Fibroblast of skin of left quadriceps (primary cell): ENCODE measurements at regions not wholly inside any gene's neighbourhood (a gene's known extent, or its start where the extent isn't known, plus 50 kb on each side); places are given as distances from the start of the nearest gene placed in this dataset.
"Not testable (repeated sequence)": the region's sequence is repeated elsewhere in the genome, so short reads cannot be mapped to it uniquely, and the experiment has no call there.

Source experiments
- DNase-seq, 2 experiments: peaks; one replicate each; pipeline ENCODE4 v3.0.0-alpha.2; 2013; ENCODE audit warnings: low read depth in 2 of 2

DNA sequence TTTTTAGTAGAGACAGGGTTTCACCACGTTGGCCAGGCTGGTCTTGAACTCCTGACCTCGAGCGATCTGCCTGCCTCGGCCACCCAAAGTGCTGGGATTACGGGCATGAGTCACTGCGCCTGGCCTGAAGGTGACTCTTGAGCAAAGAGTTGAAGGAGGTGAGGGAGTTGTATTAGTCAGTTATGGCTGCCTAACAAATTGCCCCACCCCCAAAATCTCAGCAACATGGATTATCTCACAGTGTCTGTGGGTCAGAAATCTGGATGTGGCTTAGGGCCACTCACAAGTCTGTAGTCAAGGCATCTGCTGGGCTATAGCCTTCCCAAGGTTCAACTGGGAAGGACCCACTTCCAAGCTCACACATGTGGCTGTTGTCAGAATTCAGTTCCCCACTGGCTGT is 52.8 kb upstream of the ADGRE5 start:
- DNase-seq = no peak

GRCh38 chr19:14327061-14327460 is 54.2 kb upstream of the ADGRE5 start:
- DNase-seq = not testable (repeated sequence)

DNA sequence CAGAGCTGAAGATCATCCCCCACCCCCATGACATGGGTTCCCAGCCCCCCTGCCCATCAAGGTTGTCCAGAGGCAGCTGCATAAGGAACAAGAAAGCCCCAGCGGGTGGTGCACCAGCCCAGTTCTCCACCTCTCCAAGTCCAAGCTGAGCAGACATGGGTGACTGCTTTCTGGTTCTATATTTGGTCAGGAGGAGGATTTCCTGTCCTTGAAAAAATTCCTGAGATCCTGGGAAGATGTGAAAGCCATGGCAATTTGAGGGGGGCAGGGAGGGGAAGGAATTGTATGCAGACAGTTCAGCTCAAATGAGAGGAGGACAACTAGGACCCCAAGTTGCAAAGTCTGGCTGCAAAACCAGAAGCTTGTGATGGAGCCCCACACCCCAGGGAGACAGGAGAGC is 55.4 kb upstream of the ADGRE5 start:
- no peak for DNase-seq

DNA sequence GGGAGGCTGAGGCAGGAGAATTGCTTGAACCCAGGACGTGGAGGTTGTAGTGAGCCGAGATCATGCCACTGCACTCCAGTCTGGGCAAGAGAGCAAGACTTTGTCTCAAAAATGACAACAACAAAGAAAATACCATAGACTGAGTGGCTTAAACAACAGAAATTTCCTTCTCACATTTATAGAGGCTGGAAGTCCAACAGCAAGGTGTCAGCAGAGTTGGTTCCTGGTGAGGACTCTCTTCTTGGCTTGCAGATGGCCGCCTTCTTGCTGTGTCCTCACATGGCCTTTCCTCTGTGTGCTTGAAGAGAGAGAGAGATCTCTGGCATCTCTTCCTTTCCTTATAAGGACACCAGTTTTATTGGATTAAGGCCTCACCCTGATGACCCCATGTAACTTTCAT is 56.1 kb upstream of the ADGRE5 start:
- no peak for DNase-seq

DNA sequence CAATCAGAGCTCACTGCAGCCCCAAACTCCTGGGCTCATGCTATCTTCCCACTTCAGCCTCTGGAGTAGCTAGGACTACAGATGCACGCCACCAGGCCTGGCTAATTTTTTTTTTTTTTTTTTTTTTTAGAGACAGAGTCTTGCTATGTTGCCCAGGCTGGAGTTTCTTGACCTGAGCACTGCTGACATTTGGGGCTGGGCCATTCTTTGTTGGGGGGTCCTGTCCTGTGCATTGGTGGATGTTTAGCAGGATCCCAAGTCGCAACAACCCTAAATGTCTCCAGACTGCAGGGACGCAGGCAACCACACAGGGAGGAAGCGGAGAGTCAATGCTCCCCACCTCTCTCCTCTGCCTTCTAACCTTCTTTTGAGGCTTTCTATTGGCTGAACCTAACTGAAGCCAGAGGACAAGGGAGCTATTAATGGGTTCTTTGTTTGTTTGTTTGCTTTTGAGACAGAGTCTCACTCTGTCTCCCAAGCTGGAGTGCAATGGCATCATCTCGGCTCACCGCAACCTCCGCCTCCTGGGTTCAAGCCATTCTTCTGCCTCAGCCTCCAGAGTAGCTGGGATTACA is 58.3 kb upstream of the ADGRE5 start:
- no peak for DNase-seq

- no peak for DNase-seq
Measured at GRCh38 chr19:14320253-14320652, 61.0 kb upstream of the ADGRE5 start.

- not testable (repeated sequence) for DNase-seq
Measured at GRCh38 chr19:14319720-14320119, 61.5 kb upstream of the ADGRE5 start.

- DNase-seq = no peak
Measured at GRCh38 chr19:14318873-14319272, 62.4 kb upstream of the ADGRE5 start.

DNA sequence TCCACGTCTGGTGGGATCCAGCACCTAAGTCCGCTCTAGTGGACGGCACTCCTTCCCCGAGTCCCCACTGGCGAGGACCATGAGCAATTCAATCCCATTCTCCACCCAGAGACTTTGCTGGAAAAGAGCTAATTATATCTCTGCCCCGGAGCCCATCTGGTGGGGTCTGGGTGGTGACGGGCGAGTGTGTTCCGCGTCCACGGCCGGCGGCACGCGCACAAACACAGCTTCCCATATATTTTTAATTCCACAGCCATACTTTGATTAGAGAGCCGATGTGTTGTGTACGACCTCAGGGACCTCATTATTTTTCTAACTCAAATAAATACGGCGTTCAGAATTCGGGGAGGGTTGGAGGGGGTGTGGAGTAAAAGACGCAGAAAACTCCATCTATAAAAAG is 64.1 kb upstream of the ADGRE5 start:
- DNase-seq = no peak

DNA sequence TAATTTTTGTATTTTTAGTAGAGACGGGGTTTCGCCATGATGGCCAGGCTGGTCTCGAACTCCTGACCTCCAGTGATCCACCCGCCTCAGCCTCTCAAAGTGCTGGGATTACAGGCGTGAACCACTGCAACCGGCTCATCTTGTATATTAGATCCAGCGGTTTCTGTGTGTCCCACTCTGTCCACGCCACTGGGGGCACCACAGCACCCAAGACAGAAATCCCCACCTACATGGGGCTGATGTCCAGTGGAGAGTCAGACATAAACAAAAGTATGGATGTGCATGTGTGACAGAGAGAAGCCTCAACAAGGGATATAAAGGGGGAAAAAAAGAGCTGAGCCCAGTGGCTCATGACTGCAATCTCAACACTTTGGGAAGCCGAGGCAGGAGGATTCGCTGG is 65.8 kb upstream of the ADGRE5 start:
- no peak for DNase-seq

DNA sequence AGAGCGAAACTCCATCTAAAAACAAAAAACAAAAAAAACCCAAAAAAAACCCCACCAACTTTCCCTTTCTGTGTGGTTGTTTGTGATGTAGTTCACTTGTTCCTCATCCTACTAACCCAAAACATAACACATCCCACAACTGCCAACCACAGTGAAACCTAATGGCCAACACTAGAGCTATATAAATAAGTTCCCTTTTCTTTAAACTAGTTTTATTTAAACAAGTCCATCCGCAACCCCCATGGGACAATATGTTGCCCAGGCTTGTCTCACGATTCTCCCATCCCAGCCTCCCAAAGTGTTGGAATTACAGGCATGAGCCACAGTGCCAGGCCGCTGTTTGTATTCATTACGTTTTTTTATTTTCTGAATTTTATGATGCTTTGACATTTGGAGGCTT is 71.2 kb upstream of the ADGRE5 start:
- no peak for DNase-seq

GRCh38 chr19:14305706-14306105 is 75.5 kb upstream of the ADGRE5 start:
- DNase-seq = no peak

GRCh38 chr19:14301150-14301549 is 80.1 kb upstream of the ADGRE5 start:
- DNase-seq = no peak

DNA sequence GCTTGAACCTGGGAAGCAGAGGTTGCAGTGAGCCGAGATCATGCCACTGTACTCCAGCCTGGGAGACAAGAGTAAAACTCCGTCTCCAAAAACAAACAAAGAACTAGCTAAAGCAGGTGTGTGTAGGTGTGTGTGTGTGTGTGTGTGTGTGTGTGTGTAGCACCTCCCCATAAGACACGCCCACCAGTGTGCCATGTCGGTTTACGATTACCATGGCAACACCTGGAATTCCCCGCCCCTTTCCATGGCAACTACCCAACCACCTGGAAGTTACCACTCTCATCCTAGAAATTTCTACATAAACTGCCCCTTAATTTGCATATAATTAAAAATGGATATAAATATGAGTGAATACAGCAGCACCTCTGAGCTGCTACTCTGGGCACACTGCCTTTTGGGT is 80.9 kb upstream of the ADGRE5 start:
- no peak for DNase-seq

DNA sequence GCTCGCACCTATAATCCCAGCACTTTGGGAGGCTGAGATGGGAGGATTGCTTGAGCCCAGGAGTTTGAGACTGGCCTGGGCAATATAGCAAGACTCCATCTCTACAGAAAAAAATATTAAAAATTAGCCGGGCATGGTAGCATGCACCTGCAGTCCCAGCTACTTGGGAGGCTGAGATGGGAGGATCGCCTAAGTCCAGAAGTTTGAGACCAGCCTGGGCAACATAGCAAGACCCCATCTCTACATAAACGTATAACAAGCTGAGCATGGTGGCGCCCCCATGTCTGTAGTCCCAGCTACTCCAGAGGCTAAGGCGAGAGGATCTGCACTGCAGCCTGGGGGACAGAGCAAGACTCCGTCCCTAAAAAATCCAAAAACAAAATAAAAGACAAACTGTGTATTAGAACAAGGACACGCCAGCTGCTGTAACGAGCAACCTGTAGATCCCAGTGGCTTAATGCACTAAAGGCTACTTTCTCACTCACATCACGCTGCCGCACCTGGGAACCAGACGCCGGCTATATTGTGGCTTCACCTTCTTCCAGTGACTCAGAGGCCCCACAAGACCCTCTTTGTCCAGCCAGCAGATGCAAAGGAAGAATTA is 81.9 kb upstream of the ADGRE5 start:
- DNase-seq = not testable (repeated sequence)

DNA sequence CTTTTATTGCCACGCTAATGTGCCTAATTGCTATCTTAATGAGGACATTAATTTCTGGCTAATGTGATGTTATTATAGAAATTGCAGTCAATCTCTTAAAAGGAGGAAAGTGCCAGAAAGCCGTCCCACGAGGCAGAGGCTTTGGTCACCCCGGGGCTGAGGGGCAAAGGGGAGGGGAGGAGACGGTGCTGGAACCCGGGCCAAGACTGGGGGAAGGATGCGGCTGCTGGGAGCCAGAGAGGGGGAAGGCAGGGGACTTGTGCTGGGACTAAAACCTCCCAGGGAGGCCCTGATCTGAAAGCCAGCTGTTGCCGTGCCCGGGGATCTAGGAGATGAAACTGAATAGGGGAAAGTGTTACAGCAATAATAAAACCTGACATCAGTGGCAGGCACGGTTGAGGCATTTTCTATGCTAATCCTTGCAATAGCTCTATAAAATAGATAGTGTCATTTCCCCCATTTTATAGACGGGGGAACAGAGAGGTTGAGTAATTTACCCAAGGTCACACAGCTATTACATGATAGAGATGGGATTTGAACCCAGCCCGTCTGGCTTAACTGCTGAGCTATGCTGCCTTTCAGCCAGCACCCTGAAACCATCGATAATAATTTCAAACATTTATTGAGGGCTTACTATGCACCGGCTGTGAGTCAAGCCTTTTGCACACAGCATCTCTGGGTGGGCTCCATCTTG is 83.2 kb upstream of the ADGRE5 start:
- DNase-seq = not testable (repeated sequence)

GRCh38 chr19:14294974-14295373 is 86.3 kb upstream of the ADGRE5 start:
- not testable (repeated sequence) for DNase-seq

DNA sequence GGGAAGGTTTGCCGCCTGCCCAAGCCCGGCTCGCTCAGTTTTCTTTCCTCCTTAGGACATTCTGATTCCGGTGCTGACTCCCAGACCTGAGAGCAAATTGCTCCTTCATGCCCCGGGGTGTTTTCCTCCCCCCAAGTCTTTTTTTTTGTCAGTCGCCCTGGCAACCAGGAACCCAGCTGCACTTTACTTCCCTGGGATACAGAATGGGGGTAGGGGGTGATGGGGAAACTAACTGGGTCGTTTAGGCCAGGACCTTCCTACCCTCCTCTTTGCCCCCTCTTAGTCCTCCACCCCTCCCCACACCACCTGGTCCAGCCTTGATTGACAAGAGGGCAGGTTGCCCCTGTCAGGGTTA is 87.5 kb upstream of the ADGRE5 start:
- DNase-seq = not testable (repeated sequence)

DNA sequence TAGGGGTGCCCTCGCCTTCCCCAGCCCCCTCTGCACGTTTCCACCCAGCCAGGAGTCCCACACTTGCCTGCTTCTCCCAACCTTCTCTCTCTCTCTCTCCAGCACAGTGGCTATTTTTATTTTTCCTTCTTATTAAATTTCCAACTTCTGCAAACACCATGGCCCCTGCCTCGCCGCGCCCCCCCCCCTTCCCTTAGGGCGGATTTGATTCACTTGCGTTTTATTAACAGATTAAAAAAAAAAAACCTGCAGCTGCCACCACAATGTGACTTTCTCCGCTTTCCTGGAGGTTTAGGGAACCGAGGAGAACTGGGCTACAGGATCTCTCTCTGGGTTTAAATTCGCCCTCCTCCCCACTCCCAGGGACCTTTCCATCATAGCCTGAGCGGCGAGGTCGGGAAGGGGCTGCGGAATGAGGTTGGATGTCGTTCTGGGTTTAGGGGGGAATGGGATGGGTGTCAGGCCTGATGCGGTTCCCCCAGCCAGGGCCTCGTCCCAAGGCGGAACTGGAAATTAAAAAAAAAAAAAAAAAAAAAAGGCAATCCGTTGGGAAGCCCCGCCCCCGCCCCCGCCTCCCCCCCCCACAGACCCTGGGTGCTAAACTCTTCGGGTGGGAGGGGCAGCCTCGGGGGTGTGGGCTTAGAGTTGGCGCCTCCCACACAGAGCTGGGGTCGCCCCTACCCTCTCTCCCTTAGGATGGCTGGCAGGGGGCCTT is 87.3 kb upstream of the ADGRL1 start:
- DNase-seq = not testable (repeated sequence)

DNA sequence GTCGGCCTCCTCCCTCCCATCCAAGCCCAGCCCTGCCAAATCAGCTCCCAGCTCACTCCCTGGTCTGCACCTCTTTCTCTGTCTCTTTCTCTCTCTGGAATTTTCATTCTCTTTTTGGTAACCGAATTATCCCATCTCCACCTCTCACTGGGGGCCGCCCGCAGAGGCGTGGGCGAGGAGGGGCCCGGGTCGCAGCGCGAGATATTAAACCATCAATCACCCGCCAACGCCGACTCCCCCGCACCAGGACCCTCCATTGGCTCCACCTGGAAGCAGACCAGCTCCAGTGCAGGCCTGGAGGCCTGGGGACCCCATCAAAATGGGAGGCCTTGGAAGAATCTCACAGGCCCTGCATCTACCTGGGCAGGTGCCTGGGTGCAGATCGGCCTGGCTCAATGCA is 83.8 kb upstream of the ADGRL1 start:
- DNase-seq = not testable (repeated sequence)

- not testable (repeated sequence) for DNase-seq
Measured at GRCh38 chr19:14287837-14288236, 81.9 kb upstream of the ADGRL1 start.

DNA sequence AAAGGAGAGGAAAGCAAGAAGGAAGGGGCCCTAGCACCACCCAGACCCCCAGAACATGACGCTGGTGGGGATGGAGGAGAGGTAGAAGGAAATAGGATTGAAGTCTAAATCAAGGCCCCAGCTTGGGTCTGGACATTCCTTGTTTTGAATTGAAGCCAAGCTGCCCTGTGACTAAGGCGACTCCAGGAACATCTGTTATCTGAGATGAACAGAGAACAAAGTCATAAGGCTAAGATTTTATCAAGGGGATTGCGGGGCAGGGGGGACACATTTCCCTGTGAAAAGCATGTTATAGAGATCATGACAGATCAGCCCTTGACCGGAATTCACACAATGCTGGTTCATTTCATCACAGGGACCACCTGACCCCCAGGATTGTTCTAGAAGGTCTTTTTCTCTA is 80.6 kb upstream of the ADGRL1 start:
- DNase-seq = not testable (repeated sequence)

DNA sequence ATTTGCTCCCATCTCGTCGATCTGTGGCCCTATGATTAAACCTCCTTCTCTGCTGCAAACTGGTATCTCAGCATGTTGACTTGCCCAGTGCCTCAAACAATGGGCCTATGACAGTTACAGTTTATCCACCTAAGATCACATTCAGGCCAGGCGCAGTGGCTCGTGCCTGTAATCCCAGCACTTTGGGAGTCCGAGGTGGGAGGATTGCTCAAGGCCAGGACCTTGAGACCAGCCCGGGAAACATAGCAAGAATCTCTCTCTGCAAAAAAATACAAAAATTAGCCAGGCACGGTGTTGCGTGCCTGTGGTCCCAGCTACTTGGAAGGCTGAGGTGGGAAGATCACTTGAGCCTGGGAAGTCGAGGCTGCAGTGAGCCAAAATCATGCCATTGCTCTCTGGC is 79.8 kb upstream of the ADGRL1 start:
- DNase-seq = not testable (repeated sequence)
